ENCODE measurements at regions not wholly inside any gene's neighbourhood (a gene's known extent, or its start where the extent isn't known, plus 50 kb on each side); places are given as distances from the start of the nearest gene placed in this dataset.
A peak's percentile ranks its signal among the peaks of the same experiment; 100 is the strongest.
"Not testable (repeated sequence)": the region's sequence is repeated elsewhere in the genome, so short reads cannot be mapped to it uniquely, and the experiment has no call there.

DNA sequence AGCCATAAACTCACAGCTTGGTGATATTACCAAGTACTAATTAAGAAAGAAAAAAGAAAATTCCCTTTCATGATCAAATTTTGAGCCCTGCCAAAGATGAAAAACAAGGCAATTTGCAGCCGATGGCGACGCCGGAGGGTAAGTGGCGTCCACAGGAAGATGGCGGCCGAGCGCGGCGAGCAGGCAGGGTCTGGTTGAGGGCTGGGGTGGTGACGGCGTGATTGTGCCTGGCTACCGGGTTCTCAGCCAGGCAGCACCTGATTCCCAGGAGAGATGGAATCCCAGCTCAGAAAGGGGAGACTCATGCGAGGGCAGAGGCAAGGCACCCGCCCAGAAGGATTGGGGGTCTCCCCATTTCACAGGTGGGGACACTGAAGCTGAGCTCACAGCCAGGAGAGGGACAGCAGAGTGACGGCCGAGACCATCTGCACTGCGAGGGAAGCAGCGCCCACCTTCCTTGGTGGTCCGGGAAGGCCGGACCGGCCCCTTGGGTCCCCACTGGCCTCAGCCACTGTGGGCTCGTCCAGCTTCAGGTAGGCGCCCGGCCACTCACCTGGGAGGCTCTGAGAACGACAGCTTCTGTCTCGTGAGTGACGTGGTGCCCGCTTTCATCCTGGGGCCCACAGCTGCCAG, 145.8 kb downstream of the IGLL1 start:
- Histone ChIP-seq H3K27ac (peak overlapping the region in 2 of 11 experiments; percentile 58 to 75; a peak in 3 of 22 replicates), H3K4me1 (peaks cover 6 to 44% (median 32%) of the 10 kb centered on the region in 10 experiments; a peak in 18 of 20 replicates), H3K9me3 (replicated peaks in 1 of 11) (peaks cover 11 to 24% (median 16%) of the 10 kb centered on the region in 11 experiments), H3K9ac (peak overlapping the region in 2 of 11 experiments; percentile 63 to 69; a peak in 2 of 22 replicates), H3K4me2 (peak overlapping the region in 9 of 11 experiments; percentile 15 to 88 (median 77); a peak in 14 of 22 replicates)
- not testable (repeated sequence) for H4K20me1 ChIP-seq, H3K4me3 ChIP-seq, H3K27me3 ChIP-seq, H3K36me3 ChIP-seq

DNA sequence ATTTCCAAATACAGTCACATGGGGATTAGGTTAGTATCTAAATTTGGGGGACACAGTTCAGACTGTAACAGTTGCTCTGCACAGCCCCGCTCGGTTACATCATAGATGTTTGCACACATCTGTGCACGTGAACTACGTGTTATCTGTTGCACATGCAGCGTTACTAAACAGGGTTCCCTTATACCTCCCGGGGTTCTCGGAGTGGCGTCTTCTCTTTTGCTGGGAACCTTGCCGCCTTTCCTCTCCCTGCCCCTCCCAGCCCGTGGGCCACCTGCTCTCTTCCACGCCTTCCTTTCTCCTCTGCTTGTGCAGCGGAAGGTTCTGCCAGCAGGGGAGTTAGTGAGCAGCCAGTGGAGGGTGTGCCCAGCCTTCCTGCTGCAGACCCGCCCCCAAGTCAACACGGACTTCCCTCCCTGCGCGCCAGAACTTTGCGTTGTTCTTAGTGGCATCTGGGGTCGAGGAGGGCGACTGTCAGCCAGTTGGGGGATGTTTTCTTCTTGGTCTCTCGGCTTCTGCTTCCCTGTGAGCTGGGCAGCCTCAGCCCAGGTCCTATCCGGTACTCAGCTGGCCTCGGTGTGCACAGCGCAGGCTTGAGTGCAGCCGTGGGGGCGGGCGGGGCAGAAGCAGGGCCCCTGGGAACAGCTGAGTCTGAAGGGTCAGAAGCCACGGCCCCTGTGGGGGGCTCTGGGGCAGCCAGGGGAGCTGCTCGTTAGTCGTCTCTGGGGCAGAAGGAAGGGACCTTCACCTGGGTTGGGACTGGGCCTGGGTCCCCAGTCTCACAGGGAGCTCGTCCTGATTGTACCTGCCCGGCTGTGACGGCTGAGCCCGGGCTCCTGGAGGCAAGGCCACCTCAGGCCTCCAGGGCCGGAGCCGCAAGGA, 146.7 kb downstream of the IGLL1 start:
- H3K36me3 ChIP-seq, H4K20me1 ChIP-seq, H3K27me3 ChIP-seq: not testable (repeated sequence)
- Histone ChIP-seq H3K4me2 (peak overlapping the region; percentile 75 to 88 (median 80)), H3K4me3 (peak overlapping the region; percentile 39 to 61 (median 46); a peak in 17 of 20 replicates), H3K27ac (peak overlapping the region in 8 of 11 experiments; percentile 15 to 81 (median 44); a peak in 11 of 22 replicates), H3K9ac (peak overlapping the region in 8 of 11 experiments; percentile 35 to 74 (median 56); a peak in 9 of 22 replicates), H3K9me3 (replicated peaks in 1 of 11) (peaks cover 18 to 29% (median 23%) of the 10 kb centered on the region in 11 experiments), H3K4me1 (peaks cover 6 to 44% (median 32%) of the 10 kb centered on the region in 10 experiments; a peak in 18 of 20 replicates)
- peak in 1 of 11 experiments; percentile 58; a peak in 1 of 22 replicates for TF ChIP-seq Cebpa-rat (IDR thresholded peaks at IDR 0.05)

DNA sequence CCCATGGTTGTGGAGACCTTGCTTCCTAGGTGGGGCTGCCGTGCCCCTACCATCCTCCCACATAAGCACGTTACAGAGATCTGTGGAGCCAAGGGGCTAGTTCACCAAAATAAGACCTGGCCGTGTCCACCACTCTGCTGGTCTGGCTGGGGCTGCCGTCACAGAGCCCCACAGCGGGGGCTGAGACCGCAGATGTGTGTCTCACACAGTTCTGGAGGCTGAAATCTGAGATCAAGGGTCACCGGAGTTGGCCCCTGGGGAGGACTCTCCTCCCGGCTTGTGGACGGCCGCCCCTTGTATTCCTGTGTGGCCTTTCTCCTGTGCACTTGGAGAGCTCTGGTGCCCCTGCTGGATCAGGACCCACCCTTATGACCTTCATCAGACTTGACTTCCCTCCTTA, 147.4 kb downstream of the IGLL1 start:
- Histone ChIP-seq H3K27ac (peak overlapping the region in 4 of 11 experiments; percentile 20 to 81 (median 62); a peak in 7 of 22 replicates), H3K4me1 (peaks cover 6 to 44% (median 32%) of the 10 kb centered on the region in 10 experiments; a peak in 18 of 20 replicates), H3K4me2 (peak overlapping the region; percentile 75 to 88 (median 80)), H3K9me3 (replicated peaks in 1 of 11) (peaks cover 25 to 35% (median 29%) of the 10 kb centered on the region in 11 experiments), H3K4me3 (peak overlapping the region in 7 of 10 experiments; percentile 41 to 61 (median 46); a peak in 7 of 20 replicates), H3K9ac (peak overlapping the region in 3 of 11 experiments; percentile 15 to 74 (median 49); a peak in 4 of 22 replicates)
- not testable (repeated sequence) for H3K36me3 ChIP-seq, H4K20me1 ChIP-seq, H3K27me3 ChIP-seq

DNA sequence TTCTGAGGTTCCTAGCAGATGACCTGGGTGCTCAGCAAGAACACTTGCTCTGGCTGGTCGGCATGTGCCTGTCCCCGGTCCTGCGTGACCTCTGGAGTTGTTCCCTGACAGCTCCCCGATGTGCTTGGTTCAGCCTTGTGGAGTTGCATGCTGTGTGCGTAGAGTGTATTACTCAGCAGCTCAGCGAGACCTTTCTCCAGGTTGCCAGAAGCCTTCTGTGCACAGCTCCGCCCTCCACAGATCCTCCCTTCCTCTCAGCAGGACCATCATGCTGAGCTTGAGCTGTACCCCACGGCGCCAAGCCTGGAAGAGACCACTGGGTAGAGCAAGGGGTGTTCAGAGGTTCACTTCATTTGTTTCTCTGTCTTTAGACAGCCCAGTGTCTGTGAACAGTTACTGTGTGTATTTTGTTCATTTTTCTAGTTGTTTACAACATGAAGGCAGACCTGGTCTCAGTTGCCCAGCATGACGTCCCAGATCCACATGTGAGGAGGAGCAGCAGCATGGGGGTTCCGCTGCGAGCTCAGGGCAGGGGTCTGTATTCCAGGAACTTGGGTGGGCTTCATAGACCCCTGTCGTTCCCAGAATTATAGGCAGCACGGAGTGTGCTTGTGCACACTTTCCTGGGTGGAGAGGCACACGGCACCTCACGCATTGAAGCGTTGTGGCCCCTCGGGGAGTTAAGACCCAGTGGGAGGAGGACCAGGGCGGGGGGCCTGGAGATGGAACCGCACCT, 148.6 kb downstream of the IGLL1 start:
- 0 out of 22 replicates have a peak overlapping the region, but pooled peaks of 1 of the 11 experiments have one; percentile 9 for H3K27ac ChIP-seq
- H3K4me2 ChIP-seq = peak overlapping the region in 7 of 11 experiments; percentile 9 to 40 (median 19); a peak in 9 of 22 replicates
- H3K4me3 ChIP-seq = no peak overlapping the region
- no peak for TF ChIP-seq Cebpa-rat (IDR thresholded peaks at IDR 0.05)
- no peaks in the 10 kb centered on the region for H3K27me3 ChIP-seq
- H3K9ac ChIP-seq = no peak overlapping the region
- peaks cover 27 to 38% (median 32%) of the 10 kb centered on the region in 11 experiments for H3K9me3 ChIP-seq (replicated peaks in 1 of 11)
- H3K36me3 ChIP-seq = no peaks in the 10 kb centered on the region
- peaks cover 6 to 44% (median 32%) of the 10 kb centered on the region in 10 experiments; a peak in 18 of 20 replicates for H3K4me1 ChIP-seq
- no peaks in the 10 kb centered on the region for H4K20me1 ChIP-seq

DNA sequence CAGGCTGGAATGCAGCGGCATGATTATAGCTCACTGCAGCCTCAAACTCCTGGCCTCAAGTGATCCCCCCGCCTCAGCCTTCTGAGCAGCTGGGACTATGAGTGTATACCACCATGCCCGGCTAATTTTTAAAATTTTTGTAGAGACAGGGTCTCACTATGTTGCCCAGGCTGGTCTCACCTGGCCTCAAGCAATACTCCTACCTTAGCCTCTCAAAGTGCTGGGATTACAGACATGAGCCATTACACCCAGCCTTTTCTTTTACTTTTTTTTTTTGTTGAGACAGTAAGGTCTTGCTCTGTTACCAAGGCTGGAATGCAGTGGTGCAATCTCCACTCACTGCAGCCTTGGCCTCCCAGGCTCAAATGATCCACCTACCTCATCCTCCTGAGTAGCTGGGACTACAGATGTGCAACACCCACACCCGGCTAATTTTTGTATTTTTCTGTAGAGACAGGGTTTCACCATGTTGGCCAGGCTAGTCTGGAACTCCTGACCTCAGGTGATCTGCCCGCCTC, 155.5 kb downstream of the IGLL1 start:
- H3K27ac ChIP-seq, H4K20me1 ChIP-seq, H3K36me3 ChIP-seq, H3K4me3 ChIP-seq, H3K9ac ChIP-seq, H3K27me3 ChIP-seq: not testable (repeated sequence)
- Histone ChIP-seq H3K4me1 (peaks cover 0 to 17% (median 13%) of the 10 kb centered on the region in 10 experiments; a peak in 12 of 20 replicates), H3K9me3 (replicated peaks in 1 of 11) (peaks cover 17 to 24% (median 18%) of the 10 kb centered on the region in 11 experiments), H3K4me2 (peak overlapping the region in 5 of 11 experiments; percentile 51 to 68 (median 56); a peak in 8 of 22 replicates)

DNA sequence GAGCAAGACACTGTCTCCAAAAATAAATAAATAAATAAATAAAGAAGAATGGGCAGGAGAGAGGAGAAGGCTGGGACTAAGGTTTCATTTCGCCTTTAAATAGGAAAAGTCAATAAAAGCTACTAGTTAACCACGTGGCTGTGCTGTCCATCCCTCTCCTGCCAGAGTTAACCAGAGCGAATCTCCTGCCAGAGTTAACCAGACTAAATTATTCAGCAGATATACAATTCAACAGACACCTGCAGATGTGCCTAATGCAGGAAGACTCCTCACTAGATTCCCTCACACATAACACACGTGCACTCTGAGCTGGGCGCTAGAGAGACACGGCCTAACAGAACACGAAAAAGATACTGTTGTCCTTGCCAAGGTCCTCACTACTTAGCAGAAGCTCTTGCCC, 156.1 kb downstream of the IGLL1 start:
- no peak overlapping the region for H3K4me3 ChIP-seq
- TF ChIP-seq Cebpa-rat (IDR thresholded peaks at IDR 0.05) = no peak
- no peak overlapping the region for H3K9ac ChIP-seq
- no peak overlapping the region for H3K27ac ChIP-seq
- H4K20me1 ChIP-seq = no peaks in the 10 kb centered on the region
- H3K4me2 ChIP-seq = peak overlapping the region in 8 of 11 experiments; percentile 6 to 68 (median 55); a peak in 15 of 22 replicates
- no peaks in the 10 kb centered on the region for H3K27me3 ChIP-seq
- H3K4me1 ChIP-seq = peaks cover 0 to 17% (median 13%) of the 10 kb centered on the region in 10 experiments; a peak in 12 of 20 replicates
- H3K36me3 ChIP-seq = no peaks in the 10 kb centered on the region
- peaks cover 11 to 18% (median 13%) of the 10 kb centered on the region in 11 experiments for H3K9me3 ChIP-seq (replicated peaks in 1 of 11)

DNA sequence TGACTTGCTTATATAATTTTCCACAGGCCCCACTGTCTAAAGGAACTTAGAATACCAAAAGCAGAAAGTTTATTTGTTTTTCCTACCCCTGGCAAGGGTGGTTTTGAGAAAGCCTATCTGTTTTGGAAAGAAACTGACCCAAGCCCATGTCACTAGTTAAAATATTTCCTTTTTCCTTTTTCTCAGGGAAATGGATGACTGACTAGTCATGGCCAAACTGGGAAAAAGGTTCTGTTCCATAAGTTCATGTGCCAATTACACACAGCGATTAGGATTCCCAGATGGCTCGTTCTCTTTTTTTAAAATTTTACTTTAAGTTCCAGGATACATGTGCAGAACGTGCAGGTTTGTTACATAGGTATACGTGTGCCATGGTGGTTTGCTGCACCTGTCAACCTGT, 157.8 kb downstream of the IGLL1 start:
- not testable (repeated sequence) for H3K4me2 ChIP-seq; H4K20me1 ChIP-seq; H3K27me3 ChIP-seq; H3K4me3 ChIP-seq; H3K27ac ChIP-seq; H3K36me3 ChIP-seq; H3K9me3 ChIP-seq (replicated peaks in 1 of 11); H3K9ac ChIP-seq
- H3K4me1 ChIP-seq = peaks cover 4 to 21% (median 13%) of the 10 kb centered on the region in 10 experiments; a peak in 17 of 20 replicates

DNA sequence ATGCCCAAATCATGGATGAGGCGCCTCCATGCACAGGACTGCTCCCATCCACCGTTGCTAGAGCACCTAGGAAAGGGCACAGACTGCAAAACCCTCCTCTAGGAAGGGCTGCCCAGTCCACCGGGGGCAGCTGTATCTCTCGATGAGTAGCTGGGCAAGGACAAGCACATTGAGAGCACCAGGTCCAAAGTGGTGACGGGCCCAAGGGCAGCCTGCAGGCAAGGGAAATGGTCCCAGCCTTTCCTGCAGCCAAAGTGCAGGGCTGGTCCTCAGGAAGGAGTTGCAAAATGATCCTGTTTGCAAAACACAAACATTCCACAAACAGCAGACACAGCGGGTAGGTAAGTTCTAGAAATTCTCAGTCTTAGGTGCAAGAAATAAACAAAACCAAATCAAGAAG, 158.8 kb downstream of the IGLL1 start:
- not testable (repeated sequence) for H3K4me2 ChIP-seq; H3K4me3 ChIP-seq; H3K9me3 ChIP-seq (replicated peaks in 1 of 11); H3K36me3 ChIP-seq; H3K9ac ChIP-seq; H4K20me1 ChIP-seq; H3K27me3 ChIP-seq; H3K27ac ChIP-seq
- peaks cover 10 to 24% (median 15%) of the 10 kb centered on the region in 10 experiments; a peak in 17 of 20 replicates for H3K4me1 ChIP-seq
